IPS-15b (cell line): ENCODE measurements at regions not wholly inside any gene's neighbourhood (a gene's known extent, or its start where the extent isn't known, plus 50 kb on each side); places are given as distances from the start of the nearest gene placed in this dataset.

Source experiments
- H3K27me3 ChIP-seq: one replicate; pipeline ENCODE4 v1.6.1; 2013; ENCODE audit warnings: low read length; ENCODE audit not compliant: control insufficient read depth, insufficient read depth
- H3K36me3 ChIP-seq: one replicate; pipeline ENCODE4 v1.6.1; 2013; ENCODE audit warnings: low read length; ENCODE audit not compliant: control insufficient read depth, insufficient read depth
- H3K4me1 ChIP-seq: one replicate; pipeline ENCODE4 v1.6.1; 2013; ENCODE audit warnings: mild to moderate bottlenecking, low read length; ENCODE audit not compliant: control insufficient read depth, insufficient read depth
- H3K4me3 ChIP-seq: one replicate; pipeline ENCODE4 v1.5.1; 2013; ENCODE audit warnings: low read depth, low read length
- H3K9ac ChIP-seq: one replicate; pipeline ENCODE4 v1.6.1; 2013; ENCODE audit warnings: low read depth, mild to moderate bottlenecking, low read length
- H3K9me3 ChIP-seq: one replicate; pipeline ENCODE4 v1.6.1; 2013; ENCODE audit warnings: mild to moderate bottlenecking, low read length; ENCODE audit not compliant: control insufficient read depth, insufficient read depth

DNA sequence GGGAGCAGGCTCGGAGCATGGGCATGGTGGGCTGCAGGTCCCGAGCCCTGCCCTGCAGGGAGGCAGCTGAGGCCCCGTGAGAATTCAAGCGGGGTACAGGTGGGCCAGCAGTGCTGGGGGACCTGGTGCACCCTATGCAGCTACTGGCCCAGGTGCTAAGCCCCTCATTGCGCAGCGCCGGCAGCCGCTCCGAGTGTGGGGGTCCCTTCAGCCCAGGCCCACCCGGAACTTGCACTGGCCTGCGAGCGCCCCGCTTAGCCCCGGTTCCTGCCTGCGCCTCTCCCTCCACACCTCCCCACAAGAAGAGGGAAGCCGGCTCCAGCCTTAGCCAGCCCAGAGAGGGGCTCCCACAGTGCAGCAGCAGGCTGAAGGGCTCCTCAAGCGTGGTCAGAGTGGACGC is 250.7 kb downstream of the CRPPA start:
- Histone ChIP-seq H3K9ac (no peak overlapping the region), H3K4me1 (no peaks in the 10 kb centered on the region), H3K4me3 (no peak overlapping the region), H3K9me3 (no peaks in the 10 kb centered on the region), H3K36me3 (no peaks in the 10 kb centered on the region), H3K27me3 (no peaks in the 10 kb centered on the region)

GRCh38 chr7:16169537-16169936 is 251.8 kb downstream of the CRPPA start:
- Histone ChIP-seq H3K9ac (no peak overlapping the region), H3K9me3 (no peaks in the 10 kb centered on the region), H3K4me3 (no peak overlapping the region), H3K27me3 (no peaks in the 10 kb centered on the region), H3K36me3 (no peaks in the 10 kb centered on the region), H3K4me1 (no peaks in the 10 kb centered on the region)

- H3K9me3 ChIP-seq, result no peaks in the 10 kb centered on the region
- H3K36me3 ChIP-seq, result no peaks in the 10 kb centered on the region
- H3K4me1 ChIP-seq, result no peaks in the 10 kb centered on the region
- no peak overlapping the region for H3K4me3 ChIP-seq
- H3K9ac ChIP-seq, result no peak overlapping the region
- no peaks in the 10 kb centered on the region for H3K27me3 ChIP-seq
Measured at GRCh38 chr7:16167526-16167925, 253.8 kb downstream of the CRPPA start.

- Histone ChIP-seq H3K9ac (no peak overlapping the region), H3K36me3 (no peaks in the 10 kb centered on the region), H3K9me3 (peaks cover 3% of the 10 kb centered on the region), H3K4me1 (no peaks in the 10 kb centered on the region), H3K27me3 (no peaks in the 10 kb centered on the region), H3K4me3 (no peak overlapping the region)
Measured at GRCh38 chr7:16144361-16144760, 277.0 kb downstream of the CRPPA start.

DNA sequence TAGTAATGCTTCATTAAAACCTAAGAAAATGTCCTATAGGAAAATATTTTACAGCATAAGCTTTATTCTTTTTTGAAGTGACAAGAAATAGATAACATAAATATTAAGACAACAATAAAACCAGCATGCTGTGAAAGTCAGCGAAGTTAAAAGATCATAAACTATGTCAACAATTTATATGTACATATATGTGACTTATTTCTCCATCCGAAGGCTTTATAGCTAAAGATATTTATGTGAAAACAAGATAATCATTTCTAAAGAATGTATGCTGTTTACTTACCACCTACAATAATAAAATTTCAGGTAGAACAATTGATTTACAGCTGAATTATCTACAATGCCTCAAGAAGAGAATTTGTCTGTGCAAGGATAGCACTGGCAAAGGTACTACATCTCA is 283.4 kb downstream of the CRPPA start:
- no peaks in the 10 kb centered on the region for H3K4me1 ChIP-seq
- no peaks in the 10 kb centered on the region for H3K36me3 ChIP-seq
- H3K9ac ChIP-seq, result no peak overlapping the region
- H3K27me3 ChIP-seq, result no peaks in the 10 kb centered on the region
- no peak overlapping the region for H3K4me3 ChIP-seq
- H3K9me3 ChIP-seq, result no peaks in the 10 kb centered on the region

DNA sequence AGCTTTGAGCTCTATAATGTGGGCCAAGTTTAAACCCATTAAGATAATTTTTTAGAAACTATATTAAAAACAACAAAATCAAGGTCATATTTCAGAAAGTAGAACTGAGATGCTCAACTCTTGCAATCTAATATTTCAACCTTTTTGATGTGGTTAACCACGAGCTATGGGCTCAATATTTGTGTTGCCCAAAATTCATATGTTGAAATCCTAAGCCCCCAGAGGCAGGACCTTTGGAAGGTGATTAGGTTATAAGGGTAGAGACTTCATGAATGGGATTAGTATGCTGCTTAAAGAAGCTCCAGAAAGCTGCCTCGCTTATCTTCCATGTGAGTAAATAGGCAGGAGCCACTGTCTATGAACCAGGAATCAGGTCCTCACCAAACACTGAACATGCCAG is 284.4 kb downstream of the CRPPA start:
- no peak overlapping the region for H3K9ac ChIP-seq
- no peaks in the 10 kb centered on the region for H3K4me1 ChIP-seq
- no peak overlapping the region for H3K4me3 ChIP-seq
- no peaks in the 10 kb centered on the region for H3K36me3 ChIP-seq
- H3K9me3 ChIP-seq, result no peaks in the 10 kb centered on the region
- no peaks in the 10 kb centered on the region for H3K27me3 ChIP-seq

GRCh38 chr7:16135658-16136057 is 285.7 kb downstream of the CRPPA start:
- Histone ChIP-seq H3K4me3 (no peak overlapping the region), H3K9me3 (no peaks in the 10 kb centered on the region), H3K4me1 (no peaks in the 10 kb centered on the region), H3K9ac (no peak overlapping the region), H3K27me3 (no peaks in the 10 kb centered on the region), H3K36me3 (no peaks in the 10 kb centered on the region)

GRCh38 chr7:16130111-16131110 is 290.9 kb downstream of the CRPPA start:
- no peak overlapping the region for H3K4me3 ChIP-seq
- no peak overlapping the region for H3K9ac ChIP-seq
- no peaks in the 10 kb centered on the region for H3K4me1 ChIP-seq
- no peaks in the 10 kb centered on the region for H3K9me3 ChIP-seq
- no peaks in the 10 kb centered on the region for H3K27me3 ChIP-seq
- peaks cover 2% of the 10 kb centered on the region for H3K36me3 ChIP-seq

DNA sequence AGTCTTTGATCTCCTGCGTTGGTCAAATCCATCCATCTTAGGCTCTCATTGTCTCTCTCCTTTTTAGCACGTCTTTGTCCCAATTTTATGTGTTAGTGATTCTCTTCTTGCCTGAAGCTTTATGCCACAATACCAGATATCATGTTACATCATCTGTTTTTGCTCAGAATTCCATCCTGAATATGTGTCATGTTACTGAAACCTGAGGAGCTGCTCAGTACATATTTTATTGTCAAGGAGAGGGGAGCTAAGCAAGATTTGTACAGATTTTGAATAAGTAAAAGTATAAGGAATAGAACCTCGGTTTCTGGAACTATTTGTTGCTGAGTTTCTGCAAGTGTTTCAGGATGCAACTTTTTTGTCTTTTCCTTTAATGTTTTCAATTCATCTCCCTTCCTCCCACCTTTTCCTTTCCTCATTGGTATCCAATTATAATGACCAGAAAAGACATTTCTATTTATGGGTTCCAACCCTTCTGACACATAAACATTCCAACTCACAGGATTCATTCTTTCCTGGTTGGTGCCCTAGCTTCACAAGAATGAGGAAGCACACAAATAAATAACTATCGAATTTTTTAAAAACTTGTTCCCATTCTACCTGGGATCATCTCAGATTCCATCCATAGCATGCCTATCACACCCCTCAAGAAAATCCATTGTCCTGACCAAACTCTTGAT is 291.8 kb downstream of the CRPPA start:
- Histone ChIP-seq H3K9me3 (no peaks in the 10 kb centered on the region), H3K4me1 (no peaks in the 10 kb centered on the region), H3K27me3 (no peaks in the 10 kb centered on the region), H3K4me3 (no peak overlapping the region), H3K36me3 (peaks cover 2% of the 10 kb centered on the region), H3K9ac (no peak overlapping the region)

GRCh38 chr7:16123117-16123770 is 298.1 kb downstream of the CRPPA start:
- Histone ChIP-seq H3K36me3 (peaks cover 2% of the 10 kb centered on the region), H3K9me3 (no peaks in the 10 kb centered on the region), H3K9ac (no peak overlapping the region), H3K4me3 (no peak overlapping the region), H3K4me1 (no peaks in the 10 kb centered on the region), H3K27me3 (no peaks in the 10 kb centered on the region)

- Histone ChIP-seq H3K9me3 (no peaks in the 10 kb centered on the region), H3K36me3 (no peaks in the 10 kb centered on the region), H3K9ac (no peak overlapping the region), H3K4me3 (no peak overlapping the region), H3K4me1 (no peaks in the 10 kb centered on the region), H3K27me3 (no peaks in the 10 kb centered on the region)
Measured at GRCh38 chr7:16121876-16122390, 299.4 kb downstream of the CRPPA start.
